RWPE1 (cell line): ENCODE measurements at regions not wholly inside any gene's neighbourhood (a gene's known extent, or its start where the extent isn't known, plus 50 kb on each side); places are given as distances from the start of the nearest gene placed in this dataset.

Experiments
- CTCF ChIA-PET: fragments of 350-600 bp; sonication (Branson Sonifier 250); formaldehyde crosslinking; extraction: SDS; loops from one replicate; lab custom pipeline; 2021; lab: Yijun Ruan, JAX
- POLR2A ChIA-PET: fragments of 400-600 bp; formaldehyde crosslinking; extraction: SDS; loops from one replicate; lab custom pipeline; 2020; ENCODE audit warnings: antibody characterized with exemption; ENCODE audit not compliant: low non-redundant PET; lab: Yijun Ruan, JAX
- DNase-seq: peaks from one replicate; pipeline ENCODE4 v3.0.0; 2012; ENCODE audit warnings: low spot score
- H3K27ac ChIP-seq: fragments of 450-650 bp; 2 replicates; pipeline ENCODE4 v1.5.1; 2017
- TF ChIP-seq, protein P1 (sequence below): fragments of 450-650 bp; conservative IDR thresholded peaks from 2 replicates; pipeline ENCODE4 v1.5.1; 2017; ENCODE audit warnings: low read depth, mild to moderate bottlenecking

DNA sequence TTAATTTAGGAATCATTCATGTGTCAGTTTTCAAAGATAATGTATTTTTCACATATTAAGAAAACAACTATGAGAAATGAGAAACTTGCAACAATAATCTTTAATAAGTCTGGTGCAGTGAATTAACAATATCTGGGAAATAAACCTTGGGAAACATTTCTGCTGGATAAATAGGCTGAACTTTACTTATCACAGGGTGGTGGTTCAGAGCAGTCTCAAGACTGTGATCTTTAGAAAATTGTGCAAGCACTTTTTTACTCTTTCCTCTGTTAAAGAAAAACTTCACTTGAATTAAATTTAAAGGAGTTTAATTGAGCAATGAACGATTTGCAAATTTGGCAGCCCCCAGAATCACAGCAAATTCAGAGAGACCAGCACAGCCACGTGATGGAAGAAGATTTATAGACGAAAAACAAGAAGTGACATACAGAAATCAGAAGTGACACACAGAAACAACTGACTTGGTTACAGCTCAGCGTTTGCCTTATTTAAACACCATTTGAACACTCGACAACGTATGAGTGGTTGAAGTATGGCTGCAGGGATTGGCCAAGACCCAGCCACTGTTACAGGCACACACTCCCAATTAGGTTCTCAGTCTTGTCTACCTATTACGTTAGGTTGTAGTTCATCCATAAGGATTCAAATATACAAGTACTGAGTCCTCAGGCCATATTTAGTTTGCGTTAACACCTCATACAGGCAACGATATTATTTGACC is 631.9 kb downstream of the SLCO4C1 start:
- POLR2A ChIA-PET: no interaction called here

DNA sequence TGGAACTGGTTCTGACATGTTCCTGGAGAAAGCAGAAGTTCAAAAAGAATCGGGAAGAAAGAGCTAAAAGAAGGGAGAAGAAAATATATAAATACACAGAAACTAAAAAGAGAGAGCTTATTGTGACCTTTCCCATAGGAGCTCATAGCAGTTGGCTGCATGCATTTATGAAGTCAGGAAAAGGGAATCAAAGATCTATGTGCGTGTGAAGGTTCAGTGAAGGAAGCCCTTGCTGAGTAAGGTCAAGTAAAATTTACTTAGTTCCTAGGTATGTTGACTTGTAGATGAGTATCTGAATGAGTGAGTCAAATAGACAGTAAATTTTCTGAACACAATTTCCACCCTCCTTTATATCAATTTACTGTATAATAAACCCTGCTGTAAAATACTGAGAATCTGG is 632.5 kb downstream of the SLCO4C1 start:
- DNase-seq: no peak
- TF ChIP-seq, protein P1, sequence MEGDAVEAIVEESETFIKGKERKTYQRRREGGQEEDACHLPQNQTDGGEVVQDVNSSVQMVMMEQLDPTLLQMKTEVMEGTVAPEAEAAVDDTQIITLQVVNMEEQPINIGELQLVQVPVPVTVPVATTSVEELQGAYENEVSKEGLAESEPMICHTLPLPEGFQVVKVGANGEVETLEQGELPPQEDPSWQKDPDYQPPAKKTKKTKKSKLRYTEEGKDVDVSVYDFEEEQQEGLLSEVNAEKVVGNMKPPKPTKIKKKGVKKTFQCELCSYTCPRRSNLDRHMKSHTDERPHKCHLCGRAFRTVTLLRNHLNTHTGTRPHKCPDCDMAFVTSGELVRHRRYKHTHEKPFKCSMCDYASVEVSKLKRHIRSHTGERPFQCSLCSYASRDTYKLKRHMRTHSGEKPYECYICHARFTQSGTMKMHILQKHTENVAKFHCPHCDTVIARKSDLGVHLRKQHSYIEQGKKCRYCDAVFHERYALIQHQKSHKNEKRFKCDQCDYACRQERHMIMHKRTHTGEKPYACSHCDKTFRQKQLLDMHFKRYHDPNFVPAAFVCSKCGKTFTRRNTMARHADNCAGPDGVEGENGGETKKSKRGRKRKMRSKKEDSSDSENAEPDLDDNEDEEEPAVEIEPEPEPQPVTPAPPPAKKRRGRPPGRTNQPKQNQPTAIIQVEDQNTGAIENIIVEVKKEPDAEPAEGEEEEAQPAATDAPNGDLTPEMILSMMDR: no peak
- CTCF ChIA-PET: interaction anchor here (1.0 kb wide), 1 partner anchor 15 kb away, joined by 3 read pairs; no protein-coding TSS in a partner anchor
- POLR2A ChIA-PET: no interaction called here
- H3K27ac ChIP-seq: no peak overlapping the region

More for the DNA sequence above, 631.9 kb downstream of the SLCO4C1 start:
- DNase-seq: no peak
- CTCF ChIA-PET: interaction anchor here (1.0 kb wide), 1 partner anchor 14 kb away, joined by 3 read pairs; no protein-coding TSS in a partner anchor
- H3K27ac ChIP-seq: no peak overlapping the region
- TF ChIP-seq, protein P1: no peak

DNA sequence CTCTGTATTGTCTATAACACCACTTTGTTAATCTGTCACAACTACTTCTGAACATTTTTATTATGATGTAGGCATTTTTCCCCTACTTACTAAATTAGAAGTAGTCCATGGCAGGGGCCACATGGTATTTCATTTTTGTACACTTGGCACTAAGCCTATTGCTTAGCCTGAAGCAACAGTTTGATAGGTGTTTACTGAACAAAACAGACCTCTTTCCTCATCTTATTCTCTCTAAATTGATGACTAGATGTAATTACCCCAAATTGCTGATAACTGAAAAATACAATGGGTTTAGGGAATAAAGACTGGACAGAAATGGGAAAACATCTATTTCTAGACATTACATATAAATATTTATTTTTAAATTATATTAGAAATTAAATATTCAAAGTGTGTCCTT is 633.8 kb downstream of the SLCO4C1 start:
- DNase-seq: no peak
- CTCF ChIA-PET: no interaction called here
- no peak overlapping the region for H3K27ac ChIP-seq
- TF ChIP-seq, protein P1: no peak
- POLR2A ChIA-PET: no interaction called here

DNA sequence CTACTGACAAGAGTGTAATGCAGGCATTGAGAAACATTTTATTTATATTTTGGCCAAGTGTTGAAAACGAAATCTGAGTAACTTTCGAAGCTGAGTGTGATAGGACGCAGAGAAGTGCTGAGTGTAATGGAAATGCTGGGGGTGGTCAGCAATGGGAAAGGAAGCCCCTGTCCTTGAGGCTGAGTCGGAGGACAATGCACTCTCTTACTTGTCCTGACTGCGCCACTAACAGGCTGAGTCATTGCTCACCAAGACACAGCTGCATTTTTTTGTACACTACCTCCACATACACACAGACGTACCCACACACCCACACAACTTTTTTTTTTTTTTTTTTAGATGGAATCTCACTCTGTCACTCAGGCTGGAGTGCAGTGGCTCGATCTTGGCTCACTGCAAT is 637.7 kb downstream of the SLCO4C1 start:
- no peak for DNase-seq
- H3K27ac ChIP-seq: no peak overlapping the region
- CTCF ChIA-PET: interaction anchor here (0.6 to 1.3 kb wide), 2 partner anchors 20 to 1898 kb away, joined by 3 to 4 read pairs; no protein-coding TSS in a partner anchor
- POLR2A ChIA-PET: no interaction called here
- TF ChIP-seq, protein P1: no peak

DNA sequence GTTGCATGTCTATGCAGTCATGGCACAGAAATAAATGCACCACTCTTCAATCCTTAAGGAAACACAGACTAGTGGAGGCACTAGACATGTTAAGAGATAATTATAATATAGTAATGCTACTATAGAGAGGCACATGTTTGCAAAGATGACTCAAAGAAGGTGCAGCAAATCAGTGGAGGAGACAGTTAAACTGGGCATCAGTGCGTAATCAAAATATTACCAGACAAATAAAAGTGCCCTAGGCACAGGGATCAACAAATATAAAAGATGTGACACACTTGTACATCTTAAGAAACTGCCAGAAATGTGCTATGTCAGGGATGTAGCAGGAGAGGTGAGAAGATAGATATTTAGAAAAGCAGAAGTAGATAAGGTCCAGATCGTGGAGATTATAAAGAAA is 642.1 kb downstream of the SLCO4C1 start:
- ChIA-PET CTCF (no interaction called here), POLR2A (no interaction called here)
- no peak for DNase-seq

DNA sequence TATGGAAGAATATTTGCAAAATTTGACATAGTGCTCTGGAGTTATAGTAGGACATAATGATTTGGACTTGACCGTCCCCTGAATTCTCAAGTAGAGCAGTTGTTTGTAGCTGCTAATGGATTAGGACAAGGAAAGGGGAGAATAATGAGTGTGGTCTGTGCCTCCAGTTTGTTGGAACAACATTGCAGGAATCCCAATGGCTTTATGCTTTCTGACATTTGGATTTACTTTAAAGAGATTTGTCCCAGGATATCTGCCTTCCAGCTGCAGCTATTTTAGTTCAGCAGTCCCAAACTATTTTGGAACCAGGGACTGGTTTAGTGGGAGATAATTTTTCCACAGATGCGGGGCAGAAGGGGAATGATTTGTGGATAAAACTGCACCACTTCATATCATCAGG is 648.2 kb downstream of the SLCO4C1 start:
- POLR2A ChIA-PET: no interaction called here
- TF ChIP-seq, protein P1: no peak
- CTCF ChIA-PET: no interaction called here
- no peak overlapping the region for H3K27ac ChIP-seq
- DNase-seq: no peak

More for the DNA sequence above, 642.1 kb downstream of the SLCO4C1 start:
- TF ChIP-seq, protein P1: no peak
- no peak overlapping the region for H3K27ac ChIP-seq
